Cardiac fibroblast (primary cell): ENCODE measurements at regions not wholly inside any gene's neighbourhood (a gene's known extent, or its start where the extent isn't known, plus 50 kb on each side); places are given as distances from the start of the nearest gene placed in this dataset.

Experiments used
- DNase-seq, 2 donors: peaks; one replicate each; pipeline versions ENCODE4 v3.0.0 to v3.0.0-alpha.2; 2010; ENCODE audit warnings: low read depth in 2 of 2
- H3K4me3 ChIP-seq, 2 donors: replicated peaks in 1 of 2; 1 replicate in 1 of 2; 2 replicates in 1 of 2; pipeline ENCODE4 v1.5.1; 2011; ENCODE audit warnings: low read depth in 2 of 2, low read length in 2 of 2, mild to moderate bottlenecking in 2 of 2, moderate library complexity in 1 of 2
- CTCF ChIP-seq: IDR thresholded peaks from one replicate; pipeline ENCODE4 v1.5.1; 2011; ENCODE audit warnings: low read depth, mild to moderate bottlenecking, low read length, inconsistent platforms

GRCh38 chr3:194837457-194838127 is 151.9 kb downstream of the FAM43A start:
- DNase-seq, result no peak
- no peak for TF ChIP-seq CTCF
- H3K4me3 ChIP-seq, result no peak overlapping the region

- H3K4me3 ChIP-seq, result no peak overlapping the region
- no peak for TF ChIP-seq CTCF
- DNase-seq, result no peak
These were observed 152.6 kb downstream of the FAM43A start for GRCh38 chr3:194838236-194838635.

- no peak overlapping the region for H3K4me3 ChIP-seq
- peak; percentile 67 to 68 for DNase-seq
- no peak for TF ChIP-seq CTCF
These were observed 155.2 kb downstream of the FAM43A start for GRCh38 chr3:194840661-194841514.

- TF ChIP-seq CTCF, result no peak
- H3K4me3 ChIP-seq, result no peak overlapping the region
These were observed 155.8 kb downstream of the FAM43A start for GRCh38 chr3:194841515-194841841.

GRCh38 chr3:194843556-194843955 is 157.9 kb downstream of the FAM43A start:
- no peak overlapping the region for H3K4me3 ChIP-seq
- TF ChIP-seq CTCF, result no peak

More at GRCh38 chr3:194841515-194841841, 155.8 kb downstream of the FAM43A start:
- no peak for DNase-seq

GRCh38 chr3:194844046-194844445 is 158.4 kb downstream of the FAM43A start:
- DNase-seq, result no peak
- TF ChIP-seq CTCF, result no peak

More at GRCh38 chr3:194843556-194843955, 157.9 kb downstream of the FAM43A start:
- DNase-seq, result no peak

More at GRCh38 chr3:194844046-194844445, 158.4 kb downstream of the FAM43A start:
- no peak overlapping the region for H3K4me3 ChIP-seq
